DMS153 treated with DMSO at 0.1 percent for 48 hours (cell line): ENCODE measurements at regions not wholly inside any gene's neighbourhood (a gene's known extent, or its start where the extent isn't known, plus 50 kb on each side); places are given as distances from the start of the nearest gene placed in this dataset.
A peak's percentile ranks its signal among the peaks of the same experiment; 100 is the strongest.
"Not testable (repeated sequence)": the region's sequence is repeated elsewhere in the genome, so short reads cannot be mapped to it uniquely, and the experiment has no call there.

Source experiments
- DNase-seq: peaks from one replicate; lab custom pipeline; 2025; ENCODE audit not compliant: unreplicated experiment; lab: John Stamatoyannopoulos, UW

- DNase-seq = no peak
Measured at GRCh38 chr3:164302622-164303021, 775.7 kb downstream of the SI start.

GRCh38 chr3:164291486-164291885 is 786.8 kb downstream of the SI start:
- DNase-seq = not testable (repeated sequence)

GRCh38 chr3:164278550-164278949 is 799.7 kb downstream of the SI start:
- DNase-seq = no peak

- no peak for DNase-seq
Measured at GRCh38 chr3:164267053-164267452, 811.2 kb downstream of the SI start.

GRCh38 chr3:164250923-164251322 is 827.4 kb downstream of the SI start:
- DNase-seq = no peak

- no peak for DNase-seq
Measured at GRCh38 chr3:164236851-164237250, 841.4 kb downstream of the SI start.

- no peak for DNase-seq
Measured at GRCh38 chr3:164235289-164236028, 842.8 kb downstream of the SI start.

- DNase-seq = no peak
Measured at GRCh38 chr3:164233951-164234350, 844.3 kb downstream of the SI start.

GRCh38 chr3:164231718-164232117 is 846.6 kb downstream of the SI start:
- no peak for DNase-seq

GRCh38 chr3:164230385-164231094 is 847.8 kb downstream of the SI start:
- DNase-seq = no peak

- no peak for DNase-seq
Measured at GRCh38 chr3:164224126-164224525, 854.2 kb downstream of the SI start.

- peak; percentile 16 for DNase-seq
Measured at GRCh38 chr3:164222197-164222596, 856.1 kb downstream of the SI start.

GRCh38 chr3:164221297-164221696 is 857.0 kb downstream of the SI start:
- no peak for DNase-seq

GRCh38 chr3:164209363-164209762 is 868.9 kb downstream of the SI start:
- no peak for DNase-seq

GRCh38 chr3:164208821-164209220 is 869.5 kb downstream of the SI start:
- no peak for DNase-seq

GRCh38 chr3:164208048-164208447 is 870.2 kb downstream of the SI start:
- DNase-seq = no peak

GRCh38 chr3:164200053-164200823 is 878.1 kb downstream of the SI start:
- no peak for DNase-seq

GRCh38 chr3:164196477-164196876 is 881.8 kb downstream of the SI start:
- DNase-seq = no peak

- no peak for DNase-seq
Measured at GRCh38 chr3:164194842-164195241, 883.5 kb downstream of the SI start.

- DNase-seq = no peak
Measured at GRCh38 chr3:164192974-164193373, 885.3 kb downstream of the SI start.

- no peak for DNase-seq
Measured at GRCh38 chr3:164190566-164190965, 887.7 kb downstream of the SI start.

- no peak for DNase-seq
Measured at GRCh38 chr3:164186095-164186494, 892.2 kb downstream of the SI start.
